Esophagus muscularis mucosa (tissue), 4 donors: ENCODE measurements at regions not wholly inside any gene's neighbourhood (a gene's known extent, or its start where the extent isn't known, plus 50 kb on each side); places are given as distances from the start of the nearest gene placed in this dataset.

Experiments
- DNase-seq: peaks from one replicate; pipeline ENCODE4 v3.0.0-alpha.2; 2017; ENCODE audit errors: extremely low spot score
- H3K27ac ChIP-seq, 4 donors: fragments of 200-600 bp; sonication (generic); replicated peaks in 1 of 4; 1 replicate in 3 of 4; 2 replicates in 1 of 4; pipeline ENCODE4 v1.5.1; 2016 to 2019; ENCODE audit warnings: mild to moderate bottlenecking in 1 of 4
- H3K27me3 ChIP-seq, 4 donors: fragments of 200-600 bp; sonication (generic); one replicate each; pipeline versions ENCODE4 v1.5.1 to v1.6.0; 2016 to 2019
- H3K36me3 ChIP-seq, 4 donors: fragments of 200-600 bp; sonication (generic); one replicate each; pipeline ENCODE4 v1.5.1; 2016 to 2019
- H3K4me1 ChIP-seq, 4 donors: fragments of 200-600 bp; sonication (generic); one replicate each; pipeline ENCODE4 v1.5.1; 2016 to 2019
- H3K4me3 ChIP-seq, 4 donors: fragments of 200-600 bp; sonication (generic); 1 replicate in 2 of 4; 2 replicates in 2 of 4; pipeline ENCODE4 v1.5.1; 2016 to 2019; ENCODE audit warnings: mild to moderate bottlenecking in 4 of 4, moderate library complexity in 1 of 4
- H3K9me3 ChIP-seq, 4 donors: fragments of 200-600 bp; sonication (generic); 1 replicate in 3 of 4; 2 replicates in 1 of 4; pipeline ENCODE4 v1.5.1; 2016 to 2019
- CTCF ChIP-seq, 3 experiments: fragments of 200-600 bp in 2 of 3; fragments of 450-650 bp in 1 of 3; sonication (generic) in 2 of 3; IDR thresholded peaks; one replicate each; pipeline ENCODE4 v1.5.1; 2017 to 2019; ENCODE audit warnings: antibody characterized with exemption in 3 of 3, mild to moderate bottlenecking in 2 of 3, moderate library complexity in 1 of 3
- EP300 ChIP-seq: sonication (generic); formaldehyde crosslinking; IDR thresholded peaks from one replicate; pipeline ENCODE4 v1.6.1; 2017; ENCODE audit warnings: antibody characterized with exemption
- POLR2A ChIP-seq: fragments of 450-650 bp; IDR thresholded peaks from one replicate; pipeline ENCODE4 v1.6.1; 2017; ENCODE audit warnings: antibody characterized with exemption, moderate library complexity, mild to moderate bottlenecking, low read depth
- POLR2AphosphoS5 ChIP-seq, 2 donors: sonication (generic); formaldehyde crosslinking; IDR thresholded peaks; one replicate each; pipeline ENCODE4 v1.6.1; 2017; ENCODE audit warnings: antibody characterized with exemption in 2 of 2
- WGBS: methylation state at CpG from one replicate; pipeline ENCODE4 v1.1.5; 2018; 5-methylcytosine and 5-hydroxymethylcytosine counted together
- intact Hi-C: fragments of 100-400 bp; cut with DNase I; formaldehyde crosslinking; loops from one replicate; pipeline ENCODE4 v1.15.1; 2023

- H3K27ac ChIP-seq: no peak overlapping the region
- no peaks in the 10 kb centered on the region for H3K27me3 ChIP-seq
- no peak overlapping the region for H3K4me3 ChIP-seq
- TF ChIP-seq POLR2AphosphoS5 (IDR thresholded peaks at IDR 0.05): no peak
- TF ChIP-seq EP300: no peak
- TF ChIP-seq POLR2A: no peak
- TF ChIP-seq CTCF (IDR thresholded peaks at IDR 0.05): no peak
- DNase-seq: no peak
- no peaks in the 10 kb centered on the region for H3K9me3 ChIP-seq
- WGBS: 91% methylated on average over 3 of the region's 3 CpGs
- no peaks in the 10 kb centered on the region for H3K36me3 ChIP-seq
- no peaks in the 10 kb centered on the region for H3K4me1 ChIP-seq
- intact Hi-C loops: no loop called here
Measured at GRCh38 chr5:118733394-118733793, 255.0 kb downstream of the DTWD2 start.

- Histone ChIP-seq H3K4me1 (no peaks in the 10 kb centered on the region), H3K27me3 (no peaks in the 10 kb centered on the region), H3K4me3 (no peak overlapping the region), H3K9me3 (no peaks in the 10 kb centered on the region), H3K36me3 (no peaks in the 10 kb centered on the region), H3K27ac (no peak overlapping the region)
- 74% methylated on average over 2 of the region's 2 CpGs for WGBS
- no peak for DNase-seq
- intact Hi-C loops: no loop called here
- TF ChIP-seq POLR2A (no peak), POLR2AphosphoS5 (IDR thresholded peaks at IDR 0.05) (no peak), CTCF (IDR thresholded peaks at IDR 0.05) (no peak), EP300 (no peak)
Measured at GRCh38 chr5:118728191-118728590, 260.2 kb downstream of the DTWD2 start.

GRCh38 chr5:118726891-118727290 is 261.5 kb downstream of the DTWD2 start:
- no peak overlapping the region for H3K27ac ChIP-seq
- WGBS: 76% methylated on average over 3 of the region's 3 CpGs
- intact Hi-C loops: no loop called here

GRCh38 chr5:118723021-118723338 is 265.4 kb downstream of the DTWD2 start:
- Histone ChIP-seq H3K4me1 (no peaks in the 10 kb centered on the region), H3K36me3 (no peaks in the 10 kb centered on the region), H3K27ac (no peak overlapping the region), H3K9me3 (peaks cover 0 to 6% (median 0%) of the 10 kb centered on the region in 4 donors), H3K4me3 (no peak overlapping the region), H3K27me3 (no peaks in the 10 kb centered on the region)
- no peak for DNase-seq
- intact Hi-C loops: no loop called here
- no peak for TF ChIP-seq POLR2AphosphoS5 (IDR thresholded peaks at IDR 0.05)
- no peak for TF ChIP-seq POLR2A
- TF ChIP-seq CTCF (IDR thresholded peaks at IDR 0.05): no peak
- no peak for TF ChIP-seq EP300

More at GRCh38 chr5:118726891-118727290, 261.5 kb downstream of the DTWD2 start:
- no peak for DNase-seq
- Histone ChIP-seq H3K9me3 (no peaks in the 10 kb centered on the region), H3K27me3 (no peaks in the 10 kb centered on the region), H3K36me3 (no peaks in the 10 kb centered on the region), H3K4me3 (no peak overlapping the region), H3K4me1 (no peaks in the 10 kb centered on the region)
- TF ChIP-seq POLR2AphosphoS5 (IDR thresholded peaks at IDR 0.05) (no peak), EP300 (no peak), CTCF (IDR thresholded peaks at IDR 0.05) (no peak), POLR2A (no peak)

- Histone ChIP-seq H3K4me3 (no peak overlapping the region), H3K27ac (no peak overlapping the region), H3K9me3 (peaks cover 0 to 6% (median 0%) of the 10 kb centered on the region in 4 donors), H3K27me3 (no peaks in the 10 kb centered on the region), H3K4me1 (no peaks in the 10 kb centered on the region), H3K36me3 (no peaks in the 10 kb centered on the region)
- TF ChIP-seq EP300 (no peak), POLR2AphosphoS5 (IDR thresholded peaks at IDR 0.05) (no peak), POLR2A (no peak)
- DNase-seq: no peak
- 90% methylated on average over 7 of the region's 7 CpGs for WGBS
- intact Hi-C loops: no loop called here
Measured at GRCh38 chr5:118722122-118723020, 266.0 kb downstream of the DTWD2 start.
